Endothelial cell of umbilical vein (primary cell): ENCODE measurements at regions not wholly inside any gene's neighbourhood (a gene's known extent, or its start where the extent isn't known, plus 50 kb on each side); places are given as distances from the start of the nearest gene placed in this dataset.

Experiments used
- BruUV-seq: library from RNA; stranded (reverse); fragments of 400-500 nt; replicated peaks from 2 replicates; lab custom pipeline; 2021; lab: Mats Ljungman, UMichigan
- CTCF ChIA-PET: fragments of 300-600, 350-600 bp; sonication (Branson Sonifier 250); formaldehyde crosslinking; loops from one replicate; lab custom pipeline; 2021; ENCODE audit warnings: antibody characterized with exemption, inconsistent platforms; lab: Charles Lee
- POLR2A ChIA-PET: fragments of 300-600, 350-600 bp; sonication (Branson Sonifier 250); formaldehyde crosslinking; loops from one replicate; lab custom pipeline; 2021; ENCODE audit warnings: antibody characterized with exemption, inconsistent platforms; lab: Charles Lee
- DNase-seq: peaks from one replicate; pipeline ENCODE4 v3.0.0-alpha.2; 2011; ENCODE audit warnings: low read depth, low spot score
- FAIRE-seq: peaks from 2 replicates; lab custom pipeline; 2011; peaks lifted over from hg19 to GRCh38; lab: Jason Lieb, UNC
- H2AFZ ChIP-seq: 2 replicates; pipeline ENCODE4 v1.6.0; 2012; ENCODE audit warnings: low read depth, low read length, control low read depth, inconsistent platforms
- H3K27ac ChIP-seq: 2 replicates; pipeline ENCODE4 v1.5.1; 2011; ENCODE audit warnings: low read depth, mild to moderate bottlenecking, control low read depth, low read length, moderate library complexity; ENCODE audit not compliant: insufficient read depth
- H3K27me3 ChIP-seq, 2 experiments: 2 replicates each; pipeline versions ENCODE4 v1.6.0 to v1.6.1; 2011; ENCODE audit warnings: low read length in 2 of 2, mixed read lengths in 1 of 2; ENCODE audit not compliant: control insufficient read depth in 2 of 2, insufficient read depth in 2 of 2
- H3K36me3 ChIP-seq, 2 experiments: 2 replicates in 1 of 2; 3 replicates in 1 of 2; pipeline ENCODE4 v1.5.1; 2011; ENCODE audit warnings: low read length in 2 of 2, mild to moderate bottlenecking in 1 of 2, moderate library complexity in 1 of 2; ENCODE audit not compliant: control insufficient read depth in 2 of 2, insufficient read depth in 2 of 2; ENCODE audit errors: extremely low read depth in 1 of 2
- H3K4me1 ChIP-seq: 3 replicates; pipeline ENCODE4 v1.5.1; 2011; ENCODE audit warnings: mild to moderate bottlenecking, low read length; ENCODE audit not compliant: control insufficient read depth, insufficient read depth; ENCODE audit errors: extremely low read depth
- H3K4me2 ChIP-seq: 2 replicates; pipeline ENCODE4 v1.6.1; 2011; ENCODE audit warnings: low read length, control low read depth, mixed read lengths; ENCODE audit not compliant: insufficient read depth
- H3K4me3 ChIP-seq, 3 experiments: fragments of 200-600 bp in 1 of 3; sonication (generic), shearing (Covaris generic) in 1 of 3; replicated peaks in 1 of 3; 2 replicates each; pipeline ENCODE4 v1.5.1; 2011 to 2016; ENCODE audit warnings: control low read depth in 3 of 3, low read length in 3 of 3, mild to moderate bottlenecking in 2 of 3, inconsistent platforms in 1 of 3, low read depth in 1 of 3, moderate library complexity in 1 of 3; ENCODE audit not compliant: insufficient read depth in 1 of 3
- H3K79me2 ChIP-seq: 2 replicates; pipeline ENCODE4 v1.6.0; 2012; ENCODE audit warnings: low read length, inconsistent platforms; ENCODE audit not compliant: control insufficient read depth, insufficient read depth
- H3K9ac ChIP-seq: replicated peaks from 2 replicates; pipeline ENCODE3; 2011; ENCODE audit warnings: low read length, control low read depth; ENCODE audit not compliant: insufficient read depth; ENCODE audit errors: extremely low read depth
- H3K9me1 ChIP-seq: replicated peaks from 3 replicates; pipeline ENCODE4 v1.6.0; 2011; ENCODE audit warnings: mild to moderate bottlenecking, low read length; ENCODE audit not compliant: control insufficient read depth, insufficient read depth; ENCODE audit errors: extremely low read depth
- H3K9me3 ChIP-seq: replicated peaks from 2 replicates; pipeline ENCODE4 v1.5.1; 2012; ENCODE audit warnings: low read length, inconsistent platforms; ENCODE audit not compliant: control insufficient read depth, insufficient read depth
- H4K20me1 ChIP-seq: replicated peaks from 2 replicates; pipeline ENCODE3; 2011; ENCODE audit warnings: mild to moderate bottlenecking, low read length; ENCODE audit not compliant: control insufficient read depth, insufficient read depth; ENCODE audit errors: extremely low read depth
- EZH2 ChIP-seq: IDR thresholded peaks from 2 replicates; pipeline ENCODE4 v1.6.1; 2012; ENCODE audit warnings: borderline replicate concordance, low read depth, mild to moderate bottlenecking, moderate library complexity, low read length, inconsistent platforms; ENCODE audit not compliant: severe bottlenecking
- FOS ChIP-seq: IDR thresholded peaks from 2 replicates; pipeline ENCODE4 v1.6.1; 2011; ENCODE audit warnings: mild to moderate bottlenecking, low read length, moderate library complexity, borderline replicate concordance; ENCODE audit not compliant: insufficient read depth
- GATA2 ChIP-seq: IDR thresholded peaks from 2 replicates; pipeline ENCODE4 v1.7.0; 2011; ENCODE audit warnings: low read depth, mild to moderate bottlenecking, moderate library complexity, mixed read lengths, low read length; ENCODE audit not compliant: insufficient read length, insufficient read depth
- JUN ChIP-seq: IDR thresholded peaks from 2 replicates; pipeline ENCODE4 v1.6.1; 2011; ENCODE audit warnings: borderline replicate concordance, low read depth; ENCODE audit not compliant: insufficient read length, insufficient read depth
- MYC ChIP-seq: IDR thresholded peaks from one replicate; pipeline ENCODE4 v1.6.1; 2011; ENCODE audit warnings: mild to moderate bottlenecking, low read depth, low read length
- POLR2A ChIP-seq: IDR thresholded peaks from 2 replicates; pipeline ENCODE4 v1.6.1; 2012; ENCODE audit warnings: low read depth, mild to moderate bottlenecking, control low read depth, low read length
- POLR2AphosphoS5 ChIP-seq: IDR thresholded peaks from 2 replicates; pipeline ENCODE4 v1.6.1; 2012; ENCODE audit warnings: low read depth, mild to moderate bottlenecking, control low read depth, low read length, moderate library complexity; ENCODE audit not compliant: insufficient read depth
- dilution Hi-C: fragments of 300-500 bp; cut with MboI; formaldehyde crosslinking; loops from one replicate; pipeline ENCODE4 v1.15.0; 2019; ENCODE audit warnings: low sequenced_read_pairs; ENCODE audit not compliant: extremely low pct_ligation_motif_present
- intact Hi-C: fragments of 100-400 bp; cut with micrococcal nuclease; formaldehyde crosslinking; loops from one replicate; pipeline ENCODE4 v1.10.0; 2022
- TF ChIP-seq, protein P1 (sequence below), 2 donors: IDR thresholded peaks; 1 replicate in 1 of 2; 2 replicates in 1 of 2; pipeline ENCODE4 v1.5.1; 2011; ENCODE audit warnings: low read length in 2 of 2, mild to moderate bottlenecking in 2 of 2, moderate library complexity in 2 of 2, control low read depth in 1 of 2, inconsistent platforms in 1 of 2, low read depth in 1 of 2; ENCODE audit not compliant: insufficient read depth in 1 of 2; ENCODE audit errors: extremely low read depth in 1 of 2
- TF ChIP-seq, protein P2 (sequence below): IDR thresholded peaks from 2 replicates; pipeline ENCODE4 v1.6.1; 2011; ENCODE audit not compliant: insufficient read depth, insufficient read length

DNA sequence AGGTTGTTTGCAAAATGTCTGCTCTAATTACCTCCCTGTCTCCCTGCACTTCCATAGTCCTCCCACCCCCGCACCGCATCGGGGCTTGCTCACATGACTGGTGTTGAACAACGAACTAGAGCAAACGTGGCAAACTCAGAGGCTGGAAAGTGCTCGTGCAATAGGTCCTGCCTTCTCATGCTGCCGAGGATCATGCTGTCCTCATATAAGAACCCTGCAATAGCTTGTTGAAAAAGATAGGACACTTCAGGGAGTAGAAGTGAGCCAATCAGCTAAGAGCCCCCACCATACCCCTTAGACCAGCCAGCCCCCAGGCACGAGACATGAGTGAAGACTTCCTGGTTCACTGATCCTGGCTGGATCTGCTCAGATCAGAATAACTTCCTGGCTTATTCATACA lies 219.2 kb downstream of the C6orf118 start:
- Histone ChIP-seq H3K9me3 (no peaks in the 10 kb centered on the region), H3K4me3 (no peak overlapping the region), H3K4me2 (no peak overlapping the region), H2AFZ (no peak overlapping the region), H3K36me3 (no peaks in the 10 kb centered on the region), H3K9ac (no peak overlapping the region), H3K79me2 (no peaks in the 10 kb centered on the region), H4K20me1 (no peaks in the 10 kb centered on the region), H3K9me1 (no peaks in the 10 kb centered on the region), H3K27ac (no peak overlapping the region), H3K4me1 (no peaks in the 10 kb centered on the region), H3K27me3 (no peaks in the 10 kb centered on the region)
- CTCF ChIA-PET, result no interaction called here
- DNase-seq, result no peak
- intact Hi-C loops, result no loop called here
- dilution Hi-C loops, result no loop called here
- TF ChIP-seq POLR2A, result no peak
- TF ChIP-seq JUN, result no peak
- no peak for TF ChIP-seq GATA2
- no peak for TF ChIP-seq EZH2
- TF ChIP-seq MYC, result no peak
- TF ChIP-seq, protein P1, sequence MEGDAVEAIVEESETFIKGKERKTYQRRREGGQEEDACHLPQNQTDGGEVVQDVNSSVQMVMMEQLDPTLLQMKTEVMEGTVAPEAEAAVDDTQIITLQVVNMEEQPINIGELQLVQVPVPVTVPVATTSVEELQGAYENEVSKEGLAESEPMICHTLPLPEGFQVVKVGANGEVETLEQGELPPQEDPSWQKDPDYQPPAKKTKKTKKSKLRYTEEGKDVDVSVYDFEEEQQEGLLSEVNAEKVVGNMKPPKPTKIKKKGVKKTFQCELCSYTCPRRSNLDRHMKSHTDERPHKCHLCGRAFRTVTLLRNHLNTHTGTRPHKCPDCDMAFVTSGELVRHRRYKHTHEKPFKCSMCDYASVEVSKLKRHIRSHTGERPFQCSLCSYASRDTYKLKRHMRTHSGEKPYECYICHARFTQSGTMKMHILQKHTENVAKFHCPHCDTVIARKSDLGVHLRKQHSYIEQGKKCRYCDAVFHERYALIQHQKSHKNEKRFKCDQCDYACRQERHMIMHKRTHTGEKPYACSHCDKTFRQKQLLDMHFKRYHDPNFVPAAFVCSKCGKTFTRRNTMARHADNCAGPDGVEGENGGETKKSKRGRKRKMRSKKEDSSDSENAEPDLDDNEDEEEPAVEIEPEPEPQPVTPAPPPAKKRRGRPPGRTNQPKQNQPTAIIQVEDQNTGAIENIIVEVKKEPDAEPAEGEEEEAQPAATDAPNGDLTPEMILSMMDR (IDR thresholded peaks at IDR 0.05; ENCODE audit: extremely low read depth in 1 of 2, insufficient read depth in 1 of 2, low read depth in 1 of 2, low read length in 2 of 2), result no peak
- TF ChIP-seq POLR2AphosphoS5, result no peak
- no peak for TF ChIP-seq FOS
- TF ChIP-seq, protein P2, sequence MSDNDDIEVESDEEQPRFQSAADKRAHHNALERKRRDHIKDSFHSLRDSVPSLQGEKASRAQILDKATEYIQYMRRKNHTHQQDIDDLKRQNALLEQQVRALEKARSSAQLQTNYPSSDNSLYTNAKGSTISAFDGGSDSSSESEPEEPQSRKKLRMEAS, result no peak
- BruUV-seq, result no TSS peak
- FAIRE-seq, result no peak
- POLR2A ChIA-PET, result no interaction called here
